GM10266 (cell line): ENCODE measurements at regions not wholly inside any gene's neighbourhood (a gene's known extent, or its start where the extent isn't known, plus 50 kb on each side); places are given as distances from the start of the nearest gene placed in this dataset.

Experiments
- DNase-seq: peaks from one replicate; pipeline ENCODE4 v3.0.0; 2012; ENCODE audit errors: extremely low spot score
- TF ChIP-seq, protein P1 (sequence below): IDR thresholded peaks from 2 replicates; pipeline ENCODE4 v1.5.1; 2012; ENCODE audit warnings: mild to moderate bottlenecking, low read depth; ENCODE audit not compliant: control insufficient read depth, insufficient read depth; ENCODE audit errors: missing control alignments

DNA sequence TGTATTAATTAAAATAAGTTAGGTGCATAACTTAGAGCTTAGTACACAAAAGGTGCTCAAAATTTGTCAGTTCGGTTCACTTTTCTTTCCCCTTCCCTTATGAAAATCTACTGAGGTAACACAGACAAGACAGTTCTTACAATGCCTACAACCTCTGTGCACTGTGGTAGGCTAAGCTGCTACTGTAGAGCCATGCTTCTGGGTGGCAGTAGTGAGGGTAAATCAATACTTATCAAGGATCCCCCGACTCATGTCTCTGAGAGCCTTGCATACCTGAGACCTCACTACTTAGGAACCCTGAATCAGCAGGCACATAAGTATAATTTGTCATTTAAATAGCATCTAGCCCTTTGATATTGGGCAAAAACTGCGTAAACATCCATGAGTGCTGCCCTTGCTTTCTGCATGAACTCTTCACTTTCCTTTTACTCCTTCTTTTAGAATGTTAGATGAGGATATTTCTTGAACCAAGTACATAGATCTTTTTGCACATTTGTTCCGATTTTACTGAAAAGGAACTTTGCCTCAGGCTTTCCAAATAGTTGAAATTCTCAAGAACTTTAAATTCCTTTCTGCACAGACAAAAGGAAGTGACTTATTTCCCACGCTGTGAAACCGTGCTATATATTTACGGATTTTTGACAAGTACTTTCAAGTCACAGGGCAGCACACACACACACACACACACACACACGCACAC is 234.4 kb downstream of the TRIB2 start:
- DNase-seq, result no peak
- TF ChIP-seq, protein P1, sequence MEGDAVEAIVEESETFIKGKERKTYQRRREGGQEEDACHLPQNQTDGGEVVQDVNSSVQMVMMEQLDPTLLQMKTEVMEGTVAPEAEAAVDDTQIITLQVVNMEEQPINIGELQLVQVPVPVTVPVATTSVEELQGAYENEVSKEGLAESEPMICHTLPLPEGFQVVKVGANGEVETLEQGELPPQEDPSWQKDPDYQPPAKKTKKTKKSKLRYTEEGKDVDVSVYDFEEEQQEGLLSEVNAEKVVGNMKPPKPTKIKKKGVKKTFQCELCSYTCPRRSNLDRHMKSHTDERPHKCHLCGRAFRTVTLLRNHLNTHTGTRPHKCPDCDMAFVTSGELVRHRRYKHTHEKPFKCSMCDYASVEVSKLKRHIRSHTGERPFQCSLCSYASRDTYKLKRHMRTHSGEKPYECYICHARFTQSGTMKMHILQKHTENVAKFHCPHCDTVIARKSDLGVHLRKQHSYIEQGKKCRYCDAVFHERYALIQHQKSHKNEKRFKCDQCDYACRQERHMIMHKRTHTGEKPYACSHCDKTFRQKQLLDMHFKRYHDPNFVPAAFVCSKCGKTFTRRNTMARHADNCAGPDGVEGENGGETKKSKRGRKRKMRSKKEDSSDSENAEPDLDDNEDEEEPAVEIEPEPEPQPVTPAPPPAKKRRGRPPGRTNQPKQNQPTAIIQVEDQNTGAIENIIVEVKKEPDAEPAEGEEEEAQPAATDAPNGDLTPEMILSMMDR, result no peak

DNA sequence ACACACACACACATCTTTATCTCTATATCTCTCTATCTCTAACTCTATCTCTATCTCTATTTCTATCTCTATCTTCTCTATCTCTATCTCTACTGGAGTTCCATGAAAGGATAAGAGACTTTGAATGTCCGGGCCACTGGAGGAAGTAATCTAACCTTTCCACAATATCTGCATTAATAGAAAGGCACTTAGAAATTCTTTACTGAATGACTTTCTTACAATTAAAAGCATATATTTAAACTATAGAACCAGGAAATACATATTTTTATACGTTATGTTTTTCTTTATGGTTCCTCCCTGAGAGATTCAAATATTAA is 234.9 kb downstream of the TRIB2 start:
- TF ChIP-seq, protein P1, result no peak
- DNase-seq, result no peak

DNA sequence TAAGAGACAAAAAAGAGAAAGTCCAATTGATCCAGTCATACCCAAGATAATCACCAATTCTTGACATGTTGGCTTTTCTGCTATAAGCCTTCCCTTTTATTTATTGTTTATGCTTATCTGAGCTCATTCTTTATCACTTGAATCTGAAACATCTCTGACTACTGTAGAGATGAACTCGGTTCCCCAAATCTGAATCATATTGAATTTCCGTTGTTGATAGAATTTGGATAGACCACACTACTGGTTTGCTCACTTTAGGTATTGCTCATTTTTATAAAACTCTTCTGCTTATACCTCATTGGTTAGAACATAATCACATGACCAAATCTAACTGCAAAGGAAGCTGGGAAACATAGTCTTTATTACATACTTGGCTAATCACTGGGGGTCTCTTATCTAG is 236.9 kb downstream of the TRIB2 start:
- no peak for DNase-seq

DNA sequence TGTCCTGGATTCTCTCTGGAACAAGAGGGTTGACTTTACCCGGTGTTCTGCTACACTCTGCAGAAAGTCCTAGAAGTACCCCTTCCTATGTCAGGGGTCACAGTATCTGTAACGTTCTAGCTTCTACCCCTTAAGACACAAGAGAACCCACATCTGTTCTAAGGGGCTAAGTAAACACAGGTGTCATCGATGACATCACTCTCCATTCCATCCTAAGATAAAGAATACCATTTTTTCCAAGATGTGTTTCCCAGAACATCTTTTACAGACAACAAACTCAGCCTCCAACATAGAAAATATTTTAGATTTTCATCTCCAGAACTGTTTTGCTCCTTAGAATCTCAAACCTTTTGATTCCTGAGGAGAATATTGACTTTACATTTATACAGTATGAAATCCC is 239.1 kb downstream of the TRIB2 start:
- DNase-seq, result no peak
- TF ChIP-seq, protein P1, result no peak

More for the DNA sequence above, 236.9 kb downstream of the TRIB2 start:
- TF ChIP-seq, protein P1, result no peak

DNA sequence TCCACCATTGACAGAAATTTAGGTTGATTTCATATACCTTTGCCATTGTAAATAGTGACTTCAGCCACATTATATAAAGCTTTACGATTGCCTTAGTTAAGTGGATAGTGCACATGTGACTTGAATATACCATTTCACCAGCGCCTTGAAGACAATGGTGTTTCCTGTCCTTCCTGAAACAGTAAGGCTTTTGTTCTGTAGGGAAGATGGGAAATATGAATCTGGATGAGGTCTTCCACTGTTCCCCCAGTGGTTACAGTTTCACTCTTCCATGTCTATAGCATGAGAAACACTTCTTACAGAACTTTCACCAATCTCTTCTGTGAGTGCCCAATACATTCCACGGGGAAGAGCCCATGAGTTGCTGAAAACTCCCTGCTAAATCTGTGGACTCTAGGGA is 240.5 kb downstream of the TRIB2 start:
- DNase-seq, result no peak
- TF ChIP-seq, protein P1, result no peak

DNA sequence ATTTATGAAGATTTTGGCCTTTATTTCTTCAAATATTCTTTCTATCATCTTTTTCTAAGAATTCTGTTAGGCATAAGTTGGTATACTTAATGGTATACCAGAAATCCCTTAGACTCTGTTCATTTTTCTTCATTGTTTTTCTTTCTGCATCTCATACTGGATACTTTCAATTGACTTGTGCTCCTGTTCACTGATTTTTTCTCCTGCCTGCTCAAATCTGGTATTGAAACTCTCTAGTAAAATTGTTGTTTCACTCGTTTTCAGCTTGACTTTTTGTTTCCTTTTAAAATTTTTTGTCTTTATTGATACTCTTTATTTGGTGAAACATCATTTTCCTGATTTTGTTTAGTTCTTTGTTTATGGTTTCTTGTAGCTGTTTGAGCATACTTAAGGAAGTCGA is 243.2 kb downstream of the TRIB2 start:
- DNase-seq, result no peak
- TF ChIP-seq, protein P1, result no peak

DNA sequence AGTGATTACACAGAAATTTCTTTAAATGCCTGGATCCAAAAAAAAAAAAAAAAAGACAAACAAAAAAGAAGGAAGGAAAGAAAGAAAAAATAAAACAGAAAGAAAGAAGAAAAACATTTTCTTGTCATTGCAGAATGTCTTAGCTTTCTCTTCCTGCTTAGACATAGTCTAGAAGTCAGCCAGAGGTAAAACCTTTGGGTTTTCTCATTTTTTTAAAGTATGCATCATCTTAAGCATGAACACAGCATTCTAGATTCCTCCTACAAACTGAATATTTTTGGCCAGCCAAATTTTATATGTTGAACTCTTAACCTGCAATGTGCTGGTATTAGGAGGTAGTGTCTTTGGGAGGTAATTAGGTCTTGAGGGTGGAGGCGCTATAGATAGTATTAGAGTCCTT is 243.9 kb downstream of the TRIB2 start:
- DNase-seq, result no peak
- TF ChIP-seq, protein P1, result no peak
